DND-41 (cell line): ENCODE measurements at regions not wholly inside any gene's neighbourhood (a gene's known extent, or its start where the extent isn't known, plus 50 kb on each side); places are given as distances from the start of the nearest gene placed in this dataset.

Source experiments
- ATAC-seq: fragments of 200-7000 bp; cut with Tn5 transposase; 3 replicates; pipeline ENCODE4 v1.9.1; 2021; ENCODE audit warnings: low read depth; ENCODE audit not compliant: insufficient read depth
- DNase-seq: peaks from one replicate; pipeline ENCODE4 v3.0.0-alpha.2; 2020
- H2AFZ ChIP-seq: 2 replicates; pipeline ENCODE4 v1.6.0; 2012; ENCODE audit warnings: low read depth, low read length
- H3K27ac ChIP-seq: 2 replicates; pipeline ENCODE4 v1.5.1; 2012; ENCODE audit warnings: low read length, inconsistent platforms
- H3K27me3 ChIP-seq: fragments of 200-600 bp; sonication (generic); 2 replicates; pipeline ENCODE4 v1.6.0; 2012; ENCODE audit warnings: low read length, mild to moderate bottlenecking, inconsistent platforms; ENCODE audit not compliant: insufficient read depth, poor library complexity
- H3K36me3 ChIP-seq: 2 replicates; pipeline ENCODE4 v1.5.1; 2012; ENCODE audit warnings: low read length, inconsistent platforms; ENCODE audit not compliant: insufficient read depth
- H3K4me1 ChIP-seq: 2 replicates; pipeline ENCODE4 v1.5.1; 2012; ENCODE audit warnings: mild to moderate bottlenecking, low read length; ENCODE audit not compliant: insufficient read depth
- H3K4me2 ChIP-seq: 2 replicates; pipeline ENCODE4 v1.6.0; 2012; ENCODE audit warnings: mild to moderate bottlenecking, moderate library complexity, low read length, inconsistent platforms; ENCODE audit not compliant: insufficient read depth
- H3K4me3 ChIP-seq, 2 experiments: fragments of 200-600 bp in 1 of 2; shearing (Covaris generic) in 1 of 2; 2 replicates each; pipeline ENCODE4 v1.5.1; 2012 to 2016; ENCODE audit warnings: inconsistent platforms in 2 of 2, low read length in 2 of 2, mild to moderate bottlenecking in 2 of 2, low read depth in 1 of 2, moderate library complexity in 1 of 2
- H3K79me2 ChIP-seq: 2 replicates; pipeline ENCODE4 v1.6.0; 2012; ENCODE audit warnings: low read length, inconsistent platforms; ENCODE audit not compliant: insufficient read depth
- H3K9ac ChIP-seq: 2 replicates; pipeline ENCODE4 v1.6.0; 2012; ENCODE audit warnings: low read depth, mild to moderate bottlenecking, inconsistent platforms, low read length, moderate library complexity
- H3K9me3 ChIP-seq: 2 replicates; pipeline ENCODE4 v1.5.1; 2012; ENCODE audit warnings: low read length, moderate library complexity, mild to moderate bottlenecking, inconsistent platforms; ENCODE audit not compliant: insufficient read depth, severe bottlenecking
- H4K20me1 ChIP-seq: 2 replicates; pipeline ENCODE4 v1.6.0; 2012; ENCODE audit warnings: low read length; ENCODE audit not compliant: insufficient read depth
- EZH2 ChIP-seq: IDR thresholded peaks from 3 replicates; pipeline ENCODE4 v1.6.1; 2012; ENCODE audit warnings: borderline replicate concordance, low read depth, mild to moderate bottlenecking, moderate library complexity, low read length, inconsistent platforms; ENCODE audit not compliant: severe bottlenecking
- TF ChIP-seq, protein P1 (sequence below): IDR thresholded peaks from 2 replicates; pipeline ENCODE4 v1.5.1; 2012; ENCODE audit warnings: borderline replicate concordance, low read length, moderate library complexity, mild to moderate bottlenecking; ENCODE audit not compliant: poor library complexity, severe bottlenecking; ENCODE audit errors: extremely low read depth

DNA sequence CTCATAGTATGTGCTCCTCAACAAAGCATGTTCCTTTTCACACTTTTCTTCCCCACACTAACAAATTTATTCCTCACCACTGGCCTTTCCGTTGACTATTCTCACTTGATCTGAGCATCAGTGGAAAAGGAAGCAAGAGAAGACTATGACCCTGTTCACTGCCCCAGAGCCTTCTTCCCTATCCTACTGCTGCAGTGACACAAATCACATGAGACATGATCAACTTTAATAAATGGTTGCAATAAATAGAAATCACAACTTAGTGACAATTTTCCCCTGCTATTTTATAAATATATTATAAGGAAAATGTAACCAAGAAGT, 438.7 kb upstream of the SOX9 start:
- DNase-seq (no peak), ATAC-seq (no peak)
- no peaks in the 10 kb centered on the region for H3K9me3 ChIP-seq
- no peak overlapping the region for H3K4me2 ChIP-seq
- H3K27me3 ChIP-seq = no peaks in the 10 kb centered on the region
- no peaks in the 10 kb centered on the region for H3K79me2 ChIP-seq
- H3K36me3 ChIP-seq = no peaks in the 10 kb centered on the region
- H3K4me3 ChIP-seq = no peak overlapping the region
- no peaks in the 10 kb centered on the region for H4K20me1 ChIP-seq
- no peak overlapping the region for H3K9ac ChIP-seq
- H3K4me1 ChIP-seq = no peaks in the 10 kb centered on the region
- TF ChIP-seq, protein P1, sequence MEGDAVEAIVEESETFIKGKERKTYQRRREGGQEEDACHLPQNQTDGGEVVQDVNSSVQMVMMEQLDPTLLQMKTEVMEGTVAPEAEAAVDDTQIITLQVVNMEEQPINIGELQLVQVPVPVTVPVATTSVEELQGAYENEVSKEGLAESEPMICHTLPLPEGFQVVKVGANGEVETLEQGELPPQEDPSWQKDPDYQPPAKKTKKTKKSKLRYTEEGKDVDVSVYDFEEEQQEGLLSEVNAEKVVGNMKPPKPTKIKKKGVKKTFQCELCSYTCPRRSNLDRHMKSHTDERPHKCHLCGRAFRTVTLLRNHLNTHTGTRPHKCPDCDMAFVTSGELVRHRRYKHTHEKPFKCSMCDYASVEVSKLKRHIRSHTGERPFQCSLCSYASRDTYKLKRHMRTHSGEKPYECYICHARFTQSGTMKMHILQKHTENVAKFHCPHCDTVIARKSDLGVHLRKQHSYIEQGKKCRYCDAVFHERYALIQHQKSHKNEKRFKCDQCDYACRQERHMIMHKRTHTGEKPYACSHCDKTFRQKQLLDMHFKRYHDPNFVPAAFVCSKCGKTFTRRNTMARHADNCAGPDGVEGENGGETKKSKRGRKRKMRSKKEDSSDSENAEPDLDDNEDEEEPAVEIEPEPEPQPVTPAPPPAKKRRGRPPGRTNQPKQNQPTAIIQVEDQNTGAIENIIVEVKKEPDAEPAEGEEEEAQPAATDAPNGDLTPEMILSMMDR = no peak
- no peak for TF ChIP-seq EZH2
- H2AFZ ChIP-seq = no peak overlapping the region
- no peak overlapping the region for H3K27ac ChIP-seq

DNA sequence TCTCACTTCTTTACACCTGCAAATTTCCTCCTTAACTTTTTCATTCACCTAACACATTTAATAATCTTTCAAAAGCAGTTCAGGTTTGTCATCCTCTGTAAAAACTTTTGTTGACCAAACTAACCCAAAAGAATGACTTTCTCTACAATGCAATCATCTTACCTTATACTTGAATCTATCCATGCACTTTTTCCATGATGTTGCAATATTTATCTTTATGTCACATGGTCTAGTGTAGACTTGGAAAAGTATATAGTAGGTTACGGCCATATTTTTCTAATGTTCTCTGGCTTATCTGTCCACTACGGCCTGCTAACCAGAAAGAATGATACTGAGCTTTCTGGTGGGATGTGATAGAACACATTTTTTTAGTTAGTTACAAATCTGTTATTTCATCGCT, 431.0 kb upstream of the SOX9 start:
- H3K27ac ChIP-seq = no peak overlapping the region
- no peak overlapping the region for H3K9ac ChIP-seq
- H3K4me3 ChIP-seq = no peak overlapping the region
- H3K27me3 ChIP-seq = peaks cover 2% of the 10 kb centered on the region
- no peaks in the 10 kb centered on the region for H4K20me1 ChIP-seq
- no peak for TF ChIP-seq EZH2
- TF ChIP-seq, protein P1 = no peak
- no peaks in the 10 kb centered on the region for H3K4me1 ChIP-seq
- H3K9me3 ChIP-seq = no peaks in the 10 kb centered on the region
- no peak for DNase-seq
- H3K79me2 ChIP-seq = no peaks in the 10 kb centered on the region
- no peak overlapping the region for H2AFZ ChIP-seq
- no peaks in the 10 kb centered on the region for H3K36me3 ChIP-seq
- no peak for ATAC-seq
- no peak overlapping the region for H3K4me2 ChIP-seq

DNA sequence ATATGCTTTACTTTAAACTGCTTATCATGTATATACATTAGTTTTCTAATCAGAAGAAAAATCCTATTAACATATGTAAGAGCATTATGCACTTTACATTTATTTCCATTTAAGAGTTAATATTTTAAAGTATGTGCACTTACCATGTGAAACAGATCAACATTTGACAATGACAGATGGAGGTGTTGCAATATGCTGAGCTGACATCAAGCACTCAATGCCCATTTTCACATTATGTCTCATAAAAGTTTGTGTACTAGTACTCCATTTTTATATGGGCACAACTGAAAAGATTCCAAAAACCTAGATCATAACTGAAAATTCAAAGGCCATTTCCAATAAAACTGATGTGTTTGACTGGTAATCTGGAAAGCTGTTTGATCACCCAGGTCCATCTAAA, 420.9 kb upstream of the SOX9 start:
- Histone ChIP-seq H3K27ac (no peak overlapping the region), H4K20me1 (no peaks in the 10 kb centered on the region), H3K79me2 (no peaks in the 10 kb centered on the region), H3K4me3 (no peak overlapping the region), H3K27me3 (no peaks in the 10 kb centered on the region), H3K36me3 (no peaks in the 10 kb centered on the region), H3K4me1 (no peaks in the 10 kb centered on the region), H3K9ac (no peak overlapping the region), H3K9me3 (no peaks in the 10 kb centered on the region), H2AFZ (no peak overlapping the region), H3K4me2 (no peak overlapping the region)
- no peak for TF ChIP-seq EZH2
- TF ChIP-seq, protein P1 = no peak
- DNase-seq (no peak), ATAC-seq (no peak)

DNA sequence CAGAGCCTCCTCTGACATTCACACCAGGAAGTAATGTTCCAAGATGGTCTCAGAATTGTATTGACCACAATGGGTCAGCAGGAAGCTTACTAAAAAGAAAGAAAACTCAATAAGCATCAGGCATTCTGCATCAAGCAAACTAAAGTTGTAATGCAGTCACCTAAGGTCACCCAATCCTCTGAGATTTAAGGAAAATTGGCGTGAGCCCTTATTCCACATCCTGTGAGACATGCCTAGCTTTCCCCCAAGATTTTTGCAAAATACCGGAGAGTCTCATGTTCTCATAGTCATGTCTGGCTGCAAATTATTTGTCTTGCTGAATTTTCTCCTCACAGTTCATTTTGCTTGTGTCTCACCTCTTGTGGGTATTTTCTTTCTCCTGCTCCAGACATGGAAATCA, 417.1 kb upstream of the SOX9 start:
- Histone ChIP-seq H3K4me1 (no peaks in the 10 kb centered on the region), H3K36me3 (no peaks in the 10 kb centered on the region), H3K4me3 (no peak overlapping the region), H3K4me2 (no peak overlapping the region), H3K9me3 (no peaks in the 10 kb centered on the region), H3K27ac (no peak overlapping the region), H3K9ac (no peak overlapping the region), H2AFZ (no peak overlapping the region), H3K79me2 (no peaks in the 10 kb centered on the region), H4K20me1 (no peaks in the 10 kb centered on the region), H3K27me3 (no peaks in the 10 kb centered on the region)
- ATAC-seq (no peak), DNase-seq (no peak)
- TF ChIP-seq, protein P1 = no peak
- TF ChIP-seq EZH2 = no peak
